Hepatocyte (in vitro differentiated cells): ENCODE measurements at regions not wholly inside any gene's neighbourhood (a gene's known extent, or its start where the extent isn't known, plus 50 kb on each side); places are given as distances from the start of the nearest gene placed in this dataset.

Source experiments
- DNase-seq: peaks from one replicate; pipeline ENCODE4 v3.0.0-alpha.2; 2016; ENCODE audit warnings: low spot score
- H2AFZ ChIP-seq: fragments of 200-600 bp; sonication (generic); 2 replicates; pipeline ENCODE4 v1.6.0; 2016; ENCODE audit warnings: antibody characterized with exemption, mild to moderate bottlenecking
- H3K27ac ChIP-seq: fragments of 200-600 bp; sonication (generic); 2 replicates; pipeline ENCODE4 v1.5.1; 2016; ENCODE audit warnings: mild to moderate bottlenecking
- H3K27me3 ChIP-seq: fragments of 200-600 bp; sonication (generic); 2 replicates; pipeline ENCODE4 v1.6.1; 2016
- H3K36me3 ChIP-seq: fragments of 200-600 bp; sonication (generic); replicated peaks from 2 replicates; pipeline ENCODE4 v1.5.1; 2016; ENCODE audit warnings: low read depth; ENCODE audit not compliant: insufficient read depth
- H3K4me1 ChIP-seq: fragments of 200-600 bp; sonication (generic); 2 replicates; pipeline ENCODE4 v1.5.1; 2016; ENCODE audit warnings: mild to moderate bottlenecking, moderate library complexity; ENCODE audit not compliant: insufficient read depth
- H3K4me2 ChIP-seq: fragments of 200-600 bp; sonication (generic); 2 replicates; pipeline ENCODE4 v1.6.0; 2016
- H3K4me3 ChIP-seq: fragments of 200-600 bp; sonication (generic); 2 replicates; pipeline ENCODE4 v1.5.1; 2016; ENCODE audit warnings: mild to moderate bottlenecking
- H3K79me2 ChIP-seq: fragments of 200-600 bp; sonication (generic); 2 replicates; pipeline ENCODE4 v1.6.0; 2017; ENCODE audit warnings: mild to moderate bottlenecking
- H3K9me2 ChIP-seq: fragments of 200-600 bp; sonication (generic); replicated peaks from 2 replicates; pipeline ENCODE4 v1.6.0; 2017; ENCODE audit warnings: mild to moderate bottlenecking; ENCODE audit not compliant: insufficient read depth
- H3K9me3 ChIP-seq: fragments of 200-600 bp; sonication (generic); 2 replicates; pipeline ENCODE4 v1.5.1; 2016; ENCODE audit warnings: low read depth, mild to moderate bottlenecking
- H4K20me1 ChIP-seq: fragments of 200-600 bp; sonication (generic); 2 replicates; pipeline ENCODE4 v1.6.0; 2016; ENCODE audit warnings: mild to moderate bottlenecking; ENCODE audit not compliant: insufficient read depth, poor library complexity, severe bottlenecking
- EZH2 ChIP-seq: fragments of 200-600 bp; sonication (generic); IDR thresholded peaks from 2 replicates; pipeline ENCODE4 v1.6.1; 2016; ENCODE audit warnings: antibody characterized with exemption, mild to moderate bottlenecking, borderline replicate concordance
- EZH2phosphoT487 ChIP-seq: fragments of 200-600 bp; sonication (generic); IDR thresholded peaks from one replicate; pipeline ENCODE4 v1.6.1; 2018; ENCODE audit warnings: antibody characterized with exemption, mild to moderate bottlenecking, low read depth, moderate library complexity; ENCODE audit not compliant: unreplicated experiment, severe bottlenecking
- WGBS: methylation state at CpG from one replicate; pipeline ENCODE4 v1.1.6; 2016; ENCODE audit warnings: low lambda C conversion rate; ENCODE audit errors: missing lambda C conversion rate; 5-methylcytosine and 5-hydroxymethylcytosine counted together
- TF ChIP-seq, protein P1 (sequence below): fragments of 200-600 bp; sonication (generic); IDR thresholded peaks from 2 replicates; pipeline ENCODE4 v1.5.1; 2016; ENCODE audit warnings: antibody characterized with exemption, mild to moderate bottlenecking; ENCODE audit not compliant: poor library complexity

DNA sequence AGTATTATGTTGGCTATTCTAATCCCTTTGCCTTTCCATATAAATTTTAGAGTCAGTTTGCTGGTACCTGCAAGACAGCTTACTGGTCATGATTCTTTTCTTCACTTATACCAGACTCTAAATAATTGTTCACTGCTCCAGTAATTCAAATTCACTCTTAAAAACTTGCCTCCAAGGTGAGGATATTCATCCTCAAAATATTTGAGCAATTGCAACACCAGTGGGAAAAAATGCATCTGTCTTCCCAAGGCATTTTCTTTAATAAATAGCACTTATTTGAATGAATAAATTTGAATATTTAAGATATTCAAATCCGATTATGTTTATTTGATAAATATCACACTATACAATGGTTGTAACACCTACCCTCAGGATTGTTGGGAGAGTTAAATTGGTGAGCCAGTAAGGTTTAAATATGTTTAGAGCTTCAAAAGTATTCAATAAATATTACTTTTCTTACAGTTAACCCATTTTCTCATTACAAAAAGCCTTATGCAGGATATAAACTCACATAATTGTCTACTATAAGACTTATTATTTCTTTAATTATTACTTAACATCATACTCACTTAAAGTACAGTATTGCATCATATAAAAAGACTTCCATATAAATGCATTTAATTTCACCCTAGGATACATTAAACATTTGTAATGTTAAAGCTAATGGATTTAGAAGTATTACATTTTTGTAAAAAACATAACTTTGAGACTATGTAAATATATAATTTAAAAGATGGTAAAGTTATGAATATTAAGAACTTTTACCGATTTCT lies 285.6 kb downstream of the SAMD5 start:
- H3K27ac ChIP-seq = no peak overlapping the region
- H3K9me3 ChIP-seq = no peaks in the 10 kb centered on the region
- no peak overlapping the region for H3K4me2 ChIP-seq
- TF ChIP-seq, protein P1, sequence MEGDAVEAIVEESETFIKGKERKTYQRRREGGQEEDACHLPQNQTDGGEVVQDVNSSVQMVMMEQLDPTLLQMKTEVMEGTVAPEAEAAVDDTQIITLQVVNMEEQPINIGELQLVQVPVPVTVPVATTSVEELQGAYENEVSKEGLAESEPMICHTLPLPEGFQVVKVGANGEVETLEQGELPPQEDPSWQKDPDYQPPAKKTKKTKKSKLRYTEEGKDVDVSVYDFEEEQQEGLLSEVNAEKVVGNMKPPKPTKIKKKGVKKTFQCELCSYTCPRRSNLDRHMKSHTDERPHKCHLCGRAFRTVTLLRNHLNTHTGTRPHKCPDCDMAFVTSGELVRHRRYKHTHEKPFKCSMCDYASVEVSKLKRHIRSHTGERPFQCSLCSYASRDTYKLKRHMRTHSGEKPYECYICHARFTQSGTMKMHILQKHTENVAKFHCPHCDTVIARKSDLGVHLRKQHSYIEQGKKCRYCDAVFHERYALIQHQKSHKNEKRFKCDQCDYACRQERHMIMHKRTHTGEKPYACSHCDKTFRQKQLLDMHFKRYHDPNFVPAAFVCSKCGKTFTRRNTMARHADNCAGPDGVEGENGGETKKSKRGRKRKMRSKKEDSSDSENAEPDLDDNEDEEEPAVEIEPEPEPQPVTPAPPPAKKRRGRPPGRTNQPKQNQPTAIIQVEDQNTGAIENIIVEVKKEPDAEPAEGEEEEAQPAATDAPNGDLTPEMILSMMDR = no peak
- TF ChIP-seq EZH2 = no peak
- no peak for TF ChIP-seq EZH2phosphoT487
- H2AFZ ChIP-seq = no peak overlapping the region
- no peak overlapping the region for H3K4me3 ChIP-seq
- H3K27me3 ChIP-seq = no peaks in the 10 kb centered on the region
- no peaks in the 10 kb centered on the region for H3K79me2 ChIP-seq
- H3K36me3 ChIP-seq = no peaks in the 10 kb centered on the region
- DNase-seq = no peak
- 91% methylated on average over 2 of the region's 2 CpGs for WGBS
- no peaks in the 10 kb centered on the region for H3K9me2 ChIP-seq
- no peaks in the 10 kb centered on the region for H4K20me1 ChIP-seq
- H3K4me1 ChIP-seq = no peaks in the 10 kb centered on the region

DNA sequence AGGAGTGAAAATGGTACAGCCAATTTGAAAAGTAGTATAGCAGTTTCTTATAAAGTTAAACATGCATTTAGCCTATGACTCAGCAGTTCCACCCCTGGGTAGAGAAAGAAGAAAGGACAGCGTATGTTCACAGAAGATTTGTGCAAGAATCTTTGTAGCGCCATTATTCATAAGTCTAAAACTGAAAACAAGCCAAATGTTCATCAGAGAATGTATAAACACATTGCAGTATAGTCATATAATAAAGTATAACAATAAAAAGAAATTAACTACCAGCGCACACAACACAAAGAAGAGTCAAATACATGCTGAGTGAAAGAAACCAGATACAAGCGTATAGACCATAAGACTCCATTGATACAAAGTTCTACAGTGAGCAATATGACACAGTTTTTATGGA lies 294.0 kb downstream of the SAMD5 start:
- no peak for TF ChIP-seq EZH2
- no peak for TF ChIP-seq EZH2phosphoT487
- TF ChIP-seq, protein P1 = no peak
- H2AFZ ChIP-seq = no peak overlapping the region
- 69% methylated on average over 4 of the region's 4 CpGs for WGBS
- no peaks in the 10 kb centered on the region for H3K9me2 ChIP-seq
- no peaks in the 10 kb centered on the region for H3K36me3 ChIP-seq
- no peak overlapping the region for H3K4me2 ChIP-seq
- no peaks in the 10 kb centered on the region for H4K20me1 ChIP-seq
- H3K79me2 ChIP-seq = no peaks in the 10 kb centered on the region
- no peaks in the 10 kb centered on the region for H3K27me3 ChIP-seq
- H3K9me3 ChIP-seq = peaks cover 4% of the 10 kb centered on the region
- H3K27ac ChIP-seq = no peak overlapping the region
- no peak overlapping the region for H3K4me3 ChIP-seq
- DNase-seq = no peak
- H3K4me1 ChIP-seq = no peaks in the 10 kb centered on the region

DNA sequence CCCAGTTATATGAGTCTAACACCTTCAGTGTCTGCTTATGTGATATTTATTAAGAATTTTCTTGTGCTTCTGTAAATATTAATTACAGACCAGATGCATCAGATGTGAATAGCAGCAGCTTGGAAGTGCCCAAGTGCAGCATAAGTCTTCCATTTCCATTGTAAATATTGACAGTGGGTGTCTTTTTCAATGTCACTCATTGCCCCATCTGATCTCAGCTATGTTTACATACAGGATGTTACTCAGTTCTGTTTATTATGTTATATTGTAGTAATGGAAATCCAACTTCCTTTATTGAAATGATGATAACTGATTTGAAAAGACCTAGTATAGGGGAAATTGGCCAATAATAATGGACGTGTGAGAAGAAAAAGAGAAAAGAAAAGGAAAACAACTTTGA lies 296.7 kb downstream of the SAMD5 start:
- TF ChIP-seq, protein P1 = no peak
- TF ChIP-seq EZH2 = no peak
- TF ChIP-seq EZH2phosphoT487 = no peak
- no peak overlapping the region for H2AFZ ChIP-seq
- no peak overlapping the region for H3K27ac ChIP-seq
- H3K9me2 ChIP-seq = no peaks in the 10 kb centered on the region
- 69% methylated on average over 1 of the region's 1 CpG for whole genome bisulfite sequencing
- no peaks in the 10 kb centered on the region for H3K4me1 ChIP-seq
- no peaks in the 10 kb centered on the region for H3K36me3 ChIP-seq
- no peak for DNase-seq
- H4K20me1 ChIP-seq = no peaks in the 10 kb centered on the region
- H3K4me3 ChIP-seq = no peak overlapping the region
- H3K4me2 ChIP-seq = no peak overlapping the region
- peaks cover 4% of the 10 kb centered on the region for H3K9me3 ChIP-seq
- H3K27me3 ChIP-seq = no peaks in the 10 kb centered on the region
- H3K79me2 ChIP-seq = no peaks in the 10 kb centered on the region
